ENCODE measurements at regions not wholly inside any gene's neighbourhood (a gene's known extent, or its start where the extent isn't known, plus 50 kb on each side); places are given as distances from the start of the nearest gene placed in this dataset.
"Not testable (repeated sequence)": the region's sequence is repeated elsewhere in the genome, so short reads cannot be mapped to it uniquely, and the experiment has no call there.

DNA sequence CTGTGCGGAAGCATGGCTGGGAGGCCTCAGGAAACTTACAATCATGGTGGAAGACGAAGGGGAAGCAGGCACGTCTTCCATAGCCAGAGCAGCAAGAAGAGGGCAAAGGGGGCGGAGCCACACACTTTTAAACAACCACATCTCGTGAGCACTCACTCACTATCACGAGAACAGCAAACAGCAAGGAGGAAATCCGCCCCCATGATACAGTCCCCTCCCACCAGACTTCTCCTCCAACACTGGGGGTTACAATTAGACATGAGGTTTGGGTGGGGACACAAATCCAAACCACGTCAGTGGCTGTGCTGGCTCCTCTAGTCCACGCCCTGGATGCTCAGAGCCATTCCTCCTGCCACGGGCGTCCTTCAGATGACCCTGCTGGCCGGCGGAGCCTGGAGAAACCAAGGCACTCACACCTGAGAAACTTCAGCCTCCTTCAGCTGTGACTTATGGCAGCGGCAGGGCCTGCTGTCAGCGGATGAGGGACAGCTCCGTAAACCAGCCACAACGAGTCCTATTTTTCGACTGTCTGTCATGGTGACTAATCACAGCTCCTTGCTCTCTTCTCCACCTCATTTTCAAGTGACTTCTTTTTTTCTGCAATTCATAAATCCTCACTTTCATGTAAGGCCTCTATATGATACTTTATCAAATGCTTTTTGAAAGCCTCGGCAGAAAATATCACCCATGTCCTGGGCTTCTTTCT lies 167.9 kb upstream of the PFKP start:
- no peak for TF ChIP-seq ZFX (IDR thresholded peaks at IDR 0.05)
- TF ChIP-seq CTCF (conservative IDR thresholded peaks at IDR 0.05) = no peak
- H3K27ac ChIP-seq = no peak overlapping the region

- TF ChIP-seq CTCF (conservative IDR thresholded peaks at IDR 0.05) = no peak
- TF ChIP-seq ZFX (IDR thresholded peaks at IDR 0.05) = no peak
- H3K27ac ChIP-seq = no peak overlapping the region
These were observed 168.9 kb upstream of the PFKP start for GRCh38 chr10:2898509-2898860.

GRCh38 chr10:2897619-2898508 lies 169.5 kb upstream of the PFKP start:
- H3K27ac ChIP-seq = no peak overlapping the region
- no peak for TF ChIP-seq ZFX (IDR thresholded peaks at IDR 0.05)
- TF ChIP-seq CTCF (conservative IDR thresholded peaks at IDR 0.05) = no peak

GRCh38 chr10:2896334-2896733 lies 171.0 kb upstream of the PFKP start:
- H3K27ac ChIP-seq = not testable (repeated sequence)

- TF ChIP-seq CTCF (conservative IDR thresholded peaks at IDR 0.05) = no peak
- no peak overlapping the region for H3K27ac ChIP-seq
These were observed 171.7 kb upstream of the PFKP start for GRCh38 chr10:2895594-2896196.

DNA sequence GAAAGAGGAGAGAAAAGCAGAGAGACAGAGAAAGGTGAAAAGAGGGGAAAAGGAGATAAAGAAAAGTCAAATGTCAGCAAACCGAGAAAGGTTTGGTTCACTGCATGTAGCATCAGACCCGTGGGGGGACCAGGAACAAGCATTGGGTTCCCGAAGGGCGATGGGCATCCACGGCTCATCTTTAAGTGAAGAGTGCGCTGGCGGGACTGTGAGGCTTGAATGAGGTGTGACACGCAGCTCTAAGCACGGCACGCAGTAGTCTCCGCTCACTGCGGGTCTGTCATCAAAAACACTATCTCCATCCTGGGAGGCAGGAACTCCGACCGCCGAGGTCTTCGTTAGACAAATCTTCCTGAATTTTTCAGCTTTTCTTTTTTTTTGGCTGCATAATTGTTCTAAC lies 173.4 kb upstream of the PFKP start:
- no peak overlapping the region for H3K27ac ChIP-seq
- TF ChIP-seq ZFX (IDR thresholded peaks at IDR 0.05) (no peak), CTCF (conservative IDR thresholded peaks at IDR 0.05) (no peak)

GRCh38 chr10:2893158-2893845 lies 174.0 kb upstream of the PFKP start:
- no peak for TF ChIP-seq CTCF (conservative IDR thresholded peaks at IDR 0.05)
- TF ChIP-seq ZFX (IDR thresholded peaks at IDR 0.05) = no peak
- no peak overlapping the region for H3K27ac ChIP-seq

Data from C4-2B (cell line).